IMR-90 (cell line): ENCODE measurements at regions not wholly inside any gene's neighbourhood (a gene's known extent, or its start where the extent isn't known, plus 50 kb on each side); places are given as distances from the start of the nearest gene placed in this dataset.

Experiments
- ATAC-seq: fragments of 200-7000 bp; cut with Tn5 transposase; 2 replicates; pipeline ENCODE4 v1.9.1; 2020; ENCODE audit warnings: low read depth, mild to moderate bottlenecking, moderate library complexity
- BruUV-seq: library from RNA; stranded (reverse); fragments of 400-500 nt; replicated peaks from 2 replicates; lab custom pipeline; 2021; lab: Mats Ljungman, UMichigan
- CTCF ChIA-PET: fragments of 300-600 bp; formaldehyde crosslinking; extraction: SDS; loops from one replicate; lab custom pipeline; 2021; ENCODE audit warnings: antibody characterized with exemption; lab: Yijun Ruan, JAX
- POLR2A ChIA-PET: fragments of 300-600 bp; sonication (Branson Sonifier 250); formaldehyde crosslinking; loops from one replicate; lab custom pipeline; 2022; ENCODE audit warnings: antibody characterized with exemption; ENCODE audit not compliant: unreplicated experiment; lab: Charles Lee
- DNase-seq: peaks from one replicate; pipeline ENCODE4 v3.0.0; 2013
- H2AFZ ChIP-seq: replicated peaks from 2 replicates; pipeline ENCODE3; 2013; ENCODE audit warnings: low read length, mild to moderate bottlenecking; ENCODE audit not compliant: poor library complexity
- H2AK5ac ChIP-seq: 2 replicates; pipeline ENCODE4 v1.6.1; 2013; ENCODE audit warnings: low read depth, low read length, inconsistent platforms
- H2AK9ac ChIP-seq: replicated peaks from 2 replicates; pipeline ENCODE3; 2013; ENCODE audit warnings: mild to moderate bottlenecking, low read depth, low read length, moderate library complexity; ENCODE audit not compliant: poor library complexity
- H2BK120ac ChIP-seq: 2 replicates; pipeline ENCODE4 v1.6.1; 2013; ENCODE audit warnings: low read depth, low read length, inconsistent platforms
- H2BK15ac ChIP-seq: 3 replicates; pipeline ENCODE4 v1.6.1; 2013; ENCODE audit warnings: low read depth, low read length, inconsistent platforms
- H2BK20ac ChIP-seq: 2 replicates; pipeline ENCODE4 v1.6.1; 2013; ENCODE audit warnings: low read depth, mild to moderate bottlenecking, inconsistent platforms, low read length, moderate library complexity
- H2BK5ac ChIP-seq: 2 replicates; pipeline ENCODE4 v1.6.1; 2013; ENCODE audit warnings: mild to moderate bottlenecking, low read depth, low read length, inconsistent platforms; ENCODE audit not compliant: poor library complexity, severe bottlenecking
- H3K14ac ChIP-seq: replicated peaks from 2 replicates; pipeline ENCODE4 v1.6.1; 2013; ENCODE audit warnings: low read depth, low read length, inconsistent platforms
- H3K18ac ChIP-seq: 2 replicates; pipeline ENCODE4 v1.6.1; 2013; ENCODE audit warnings: low read depth, low read length, control low read depth
- H3K23ac ChIP-seq: 2 replicates; pipeline ENCODE4 v1.6.1; 2013; ENCODE audit warnings: low read depth, low read length, inconsistent platforms
- H3K27ac ChIP-seq: 2 replicates; pipeline ENCODE4 v1.5.1; 2013; ENCODE audit warnings: mild to moderate bottlenecking, control low read depth, low read length; ENCODE audit not compliant: insufficient read depth
- H3K27me3 ChIP-seq: 2 replicates; pipeline ENCODE4 v1.6.1; 2013; ENCODE audit warnings: low read length; ENCODE audit not compliant: control insufficient read depth, insufficient read depth
- H3K36me3 ChIP-seq: 2 replicates; pipeline ENCODE4 v1.6.1; 2013; ENCODE audit warnings: low read length, mixed read lengths; ENCODE audit not compliant: control insufficient read depth, insufficient read depth
- H3K4ac ChIP-seq: 2 replicates; pipeline ENCODE4 v1.6.1; 2013; ENCODE audit warnings: low read depth, low read length, inconsistent platforms
- H3K4me1 ChIP-seq: 2 replicates; pipeline ENCODE4 v1.6.1; 2013; ENCODE audit warnings: low read length, mixed read lengths; ENCODE audit not compliant: control insufficient read depth, insufficient read depth
- H3K4me2 ChIP-seq: 2 replicates; pipeline ENCODE4 v1.6.1; 2013; ENCODE audit warnings: low read depth, mild to moderate bottlenecking, control low read depth, low read length, moderate library complexity
- H3K4me3 ChIP-seq: 2 replicates; pipeline ENCODE4 v1.5.1; 2013; ENCODE audit warnings: low read depth, mild to moderate bottlenecking, control low read depth, low read length, moderate library complexity; ENCODE audit not compliant: insufficient read depth
- H3K56ac ChIP-seq: 2 replicates; pipeline ENCODE4 v1.6.1; 2013; ENCODE audit warnings: low read length, inconsistent platforms; ENCODE audit not compliant: insufficient read depth; ENCODE audit errors: extremely low read depth
- H3K79me1 ChIP-seq, 2 experiments: 2 replicates each; pipeline ENCODE4 v1.6.1; 2013; ENCODE audit warnings: low read length in 2 of 2, inconsistent platforms in 1 of 2, low read depth in 1 of 2
- H3K9ac ChIP-seq: 2 replicates; pipeline ENCODE4 v1.6.1; 2013; ENCODE audit warnings: low read depth, low read length, control low read depth
- H3K9me1 ChIP-seq: 2 replicates; pipeline ENCODE4 v1.6.1; 2013; ENCODE audit warnings: low read length, inconsistent platforms; ENCODE audit not compliant: insufficient read depth
- H3K9me3 ChIP-seq: 2 replicates; pipeline ENCODE4 v1.6.1; 2013; ENCODE audit warnings: low read length; ENCODE audit not compliant: control insufficient read depth, insufficient read depth
- H4K20me1 ChIP-seq: 2 replicates; pipeline ENCODE4 v1.6.1; 2013; ENCODE audit warnings: low read length, inconsistent platforms; ENCODE audit not compliant: insufficient read depth
- H4K5ac ChIP-seq: 2 replicates; pipeline ENCODE4 v1.6.1; 2013; ENCODE audit warnings: mild to moderate bottlenecking, low read depth, low read length, control low read depth
- H4K8ac ChIP-seq, 2 experiments: 2 replicates each; pipeline ENCODE4 v1.6.1; 2013; ENCODE audit warnings: low read depth in 2 of 2, low read length in 2 of 2, control low read depth in 1 of 2, inconsistent platforms in 1 of 2
- H4K91ac ChIP-seq: 2 replicates; pipeline ENCODE4 v1.6.1; 2013; ENCODE audit warnings: low read depth, low read length, inconsistent platforms; ENCODE audit not compliant: insufficient read depth
- BHLHE40 ChIP-seq: fragments of 150-350 bp; IDR thresholded peaks from 2 replicates; pipeline ENCODE4 v1.6.1; 2016; ENCODE audit warnings: mild to moderate bottlenecking, low read depth, low read length
- CEBPB ChIP-seq: IDR thresholded peaks from 2 replicates; pipeline ENCODE4 v1.6.1; 2012; ENCODE audit warnings: low read depth, low read length, improper control_type of control experiment
- CHD1 ChIP-seq: IDR thresholded peaks from 2 replicates; pipeline ENCODE4 v1.6.1; 2012; ENCODE audit warnings: low read depth, low read length, improper control_type of control experiment
- ELK1 ChIP-seq: fragments of 150-350 bp; IDR thresholded peaks from 2 replicates; pipeline ENCODE4 v1.6.1; 2016; ENCODE audit warnings: low read depth, mild to moderate bottlenecking, low read length, moderate library complexity, borderline replicate concordance
- FOS ChIP-seq: fragments of 150-350 bp; IDR thresholded peaks from 2 replicates; pipeline ENCODE4 v1.6.1; 2016; ENCODE audit warnings: low read depth, low read length
- MAFK ChIP-seq: IDR thresholded peaks from 2 replicates; pipeline ENCODE4 v1.6.1; 2012; ENCODE audit warnings: low read depth, low read length, improper control_type of control experiment
- MAZ ChIP-seq: IDR thresholded peaks from 2 replicates; pipeline ENCODE4 v1.6.1; 2012; ENCODE audit warnings: low read depth, mild to moderate bottlenecking, low read length, improper control_type of control experiment, moderate library complexity, borderline replicate concordance
- MXI1 ChIP-seq: IDR thresholded peaks from 2 replicates; pipeline ENCODE4 v1.6.1; 2012; ENCODE audit warnings: low read depth, mild to moderate bottlenecking, low read length, moderate library complexity, borderline replicate concordance
- NFE2L2 ChIP-seq: fragments of 150-350 bp; IDR thresholded peaks from 2 replicates; pipeline ENCODE4 v1.6.1; 2016; ENCODE audit warnings: low read depth, mild to moderate bottlenecking, low read length
- POLR2A ChIP-seq: IDR thresholded peaks from 2 replicates; pipeline ENCODE4 v1.6.1; 2012; ENCODE audit warnings: mild to moderate bottlenecking, low read depth, low read length
- RAD21 ChIP-seq: IDR thresholded peaks from 2 replicates; pipeline ENCODE4 v1.6.1; 2012; ENCODE audit warnings: low read length, improper control_type of control experiment
- RCOR1 ChIP-seq: IDR thresholded peaks from 2 replicates; pipeline ENCODE4 v1.6.1; 2012; ENCODE audit warnings: mild to moderate bottlenecking, low read length, improper control_type of control experiment; ENCODE audit not compliant: insufficient replicate concordance
- RFX5 ChIP-seq: IDR thresholded peaks from 2 replicates; pipeline ENCODE4 v1.8.0; 2012; ENCODE audit warnings: low read depth, mild to moderate bottlenecking, low read length, moderate library complexity
- SMC3 ChIP-seq: fragments of 150-350 bp; IDR thresholded peaks from 2 replicates; pipeline ENCODE4 v1.6.1; 2016; ENCODE audit warnings: low read depth, mild to moderate bottlenecking, antibody characterized with exemption, low read length, moderate library complexity
- WGBS, 2 experiments: methylation state at CpG; one replicate each; pipeline versions ENCODE4 v1.1.5 to v1.1.7; 2013; ENCODE audit warnings: missing lambda C conversion rate in 2 of 2; ENCODE audit not compliant: insufficient read length in 1 of 2; ENCODE audit errors: extremely low coverage in 2 of 2; 5-methylcytosine and 5-hydroxymethylcytosine counted together
- dilution Hi-C: fragments of 300-500 bp; cut with HindIII; formaldehyde crosslinking; loops from one replicate; pipeline ENCODE4 v1.14.3; 2018; ENCODE audit warnings: low sequenced_read_pairs; ENCODE audit not compliant: unreplicated experiment
- in situ Hi-C: fragments of 300-500 bp; cut with MboI; formaldehyde crosslinking; loops from 3 replicates; pipeline ENCODE4 v1.14.3; 2019; ENCODE audit warnings: low sequenced_read_pairs, inconsistent platforms, mixed read lengths
- intact Hi-C: fragments of 100-400 bp; cut with micrococcal nuclease; formaldehyde crosslinking; loops from 2 replicates; pipeline ENCODE4 v1.10.0; 2022
- TF ChIP-seq, protein P1 (sequence below): conservative IDR thresholded peaks from 2 replicates; pipeline ENCODE4 v1.5.1; 2012; ENCODE audit warnings: mild to moderate bottlenecking, low read depth, low read length, improper control_type of control experiment
- TF ChIP-seq, protein P2 (sequence below): fragments of 150-350 bp; IDR thresholded peaks from 2 replicates; pipeline ENCODE4 v1.6.1; 2017; ENCODE audit warnings: mild to moderate bottlenecking, antibody characterized with exemption, low read length, low read depth

GRCh38 chr6:145350928-145351327, 384.4 kb downstream of the EPM2A start:
- Histone ChIP-seq H2BK5ac (no peak overlapping the region), H3K27ac (no peak overlapping the region), H3K9me3 (no peaks in the 10 kb centered on the region), H2BK20ac (no peak overlapping the region), H2AK5ac (no peak overlapping the region), H4K20me1 (no peaks in the 10 kb centered on the region), H4K91ac (no peak overlapping the region), H3K27me3 (no peaks in the 10 kb centered on the region; the same call in 1 of the 2 replicates), H3K23ac (no peak overlapping the region), H3K36me3 (no peaks in the 10 kb centered on the region), H2BK15ac (no peak overlapping the region), H3K9me1 (no peaks in the 10 kb centered on the region), H4K5ac (no peak overlapping the region), H3K4ac (no peak overlapping the region), H3K14ac (no peak overlapping the region), H3K4me1 (no peaks in the 10 kb centered on the region), H2BK120ac (no peak overlapping the region), H3K4me2 (no peak overlapping the region), H4K8ac (no peak overlapping the region), H2AK9ac (no peak overlapping the region), H3K9ac (no peak overlapping the region), H2AFZ (no peak overlapping the region), H3K56ac (no peak overlapping the region), H3K4me3 (no peak overlapping the region), H3K79me1 (no peaks in the 10 kb centered on the region), H3K18ac (no peak overlapping the region)
- ChIA-PET POLR2A (no interaction called here), CTCF (no interaction called here)
- in situ Hi-C loops: no loop called here
- ATAC-seq: no peak
- dilution Hi-C loops: no loop called here
- 75% methylated on average over 1 of the region's 3 CpGs; no CpG with 5 or more reads in 1 of the 2 experiments for WGBS, 2 experiments
- no peak for TF ChIP-seq POLR2A
- no peak for TF ChIP-seq RCOR1
- TF ChIP-seq RAD21: no peak
- TF ChIP-seq, protein P1, sequence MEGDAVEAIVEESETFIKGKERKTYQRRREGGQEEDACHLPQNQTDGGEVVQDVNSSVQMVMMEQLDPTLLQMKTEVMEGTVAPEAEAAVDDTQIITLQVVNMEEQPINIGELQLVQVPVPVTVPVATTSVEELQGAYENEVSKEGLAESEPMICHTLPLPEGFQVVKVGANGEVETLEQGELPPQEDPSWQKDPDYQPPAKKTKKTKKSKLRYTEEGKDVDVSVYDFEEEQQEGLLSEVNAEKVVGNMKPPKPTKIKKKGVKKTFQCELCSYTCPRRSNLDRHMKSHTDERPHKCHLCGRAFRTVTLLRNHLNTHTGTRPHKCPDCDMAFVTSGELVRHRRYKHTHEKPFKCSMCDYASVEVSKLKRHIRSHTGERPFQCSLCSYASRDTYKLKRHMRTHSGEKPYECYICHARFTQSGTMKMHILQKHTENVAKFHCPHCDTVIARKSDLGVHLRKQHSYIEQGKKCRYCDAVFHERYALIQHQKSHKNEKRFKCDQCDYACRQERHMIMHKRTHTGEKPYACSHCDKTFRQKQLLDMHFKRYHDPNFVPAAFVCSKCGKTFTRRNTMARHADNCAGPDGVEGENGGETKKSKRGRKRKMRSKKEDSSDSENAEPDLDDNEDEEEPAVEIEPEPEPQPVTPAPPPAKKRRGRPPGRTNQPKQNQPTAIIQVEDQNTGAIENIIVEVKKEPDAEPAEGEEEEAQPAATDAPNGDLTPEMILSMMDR: no peak
- no peak for TF ChIP-seq CEBPB
- no peak for TF ChIP-seq MAFK
- no peak for TF ChIP-seq RFX5
- no peak for TF ChIP-seq SMC3
- TF ChIP-seq MAZ: no peak
- no peak for TF ChIP-seq NFE2L2
- no peak for TF ChIP-seq BHLHE40
- no peak for TF ChIP-seq MXI1
- TF ChIP-seq ELK1: no peak
- TF ChIP-seq, protein P2, sequence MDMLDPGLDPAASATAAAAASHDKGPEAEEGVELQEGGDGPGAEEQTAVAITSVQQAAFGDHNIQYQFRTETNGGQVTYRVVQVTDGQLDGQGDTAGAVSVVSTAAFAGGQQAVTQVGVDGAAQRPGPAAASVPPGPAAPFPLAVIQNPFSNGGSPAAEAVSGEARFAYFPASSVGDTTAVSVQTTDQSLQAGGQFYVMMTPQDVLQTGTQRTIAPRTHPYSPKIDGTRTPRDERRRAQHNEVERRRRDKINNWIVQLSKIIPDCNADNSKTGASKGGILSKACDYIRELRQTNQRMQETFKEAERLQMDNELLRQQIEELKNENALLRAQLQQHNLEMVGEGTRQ: no peak
- TF ChIP-seq CHD1: no peak
- TF ChIP-seq FOS: no peak
- no peak for DNase-seq
- BruUV-seq: no TSS peak
- intact Hi-C loops: no loop called here
